ENCODE measurements at regions not wholly inside any gene's neighbourhood (a gene's known extent, or its start where the extent isn't known, plus 50 kb on each side); places are given as distances from the start of the nearest gene placed in this dataset.

DNA sequence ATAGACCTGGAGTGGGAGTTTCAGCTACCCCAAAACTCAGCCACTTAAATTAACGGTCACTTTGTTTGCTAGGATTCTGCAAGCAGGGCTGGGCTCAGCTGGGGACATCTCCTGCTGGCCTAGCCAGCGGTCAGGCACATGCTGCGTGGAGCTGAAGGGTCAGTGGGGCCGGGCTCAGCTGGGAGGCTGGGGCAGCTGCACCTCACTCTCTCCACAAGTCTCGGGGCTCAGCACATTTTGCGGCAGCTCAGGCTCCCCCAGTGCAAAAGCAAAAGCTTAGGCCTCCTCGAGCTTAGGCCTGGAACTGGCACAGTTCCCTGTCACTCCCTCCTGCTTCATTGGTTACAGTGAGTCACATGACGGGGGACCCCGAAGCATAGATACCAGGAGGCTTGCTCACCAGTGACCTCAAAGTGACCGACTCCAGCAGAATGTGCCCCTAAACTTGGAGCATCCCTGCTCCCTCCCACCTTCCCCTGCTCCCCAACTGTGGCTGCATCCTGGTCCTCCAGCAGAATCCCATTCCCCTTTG lies 80.6 kb upstream of the CST7 start:
- no TSS peak for BruUV-seq (replicated peaks)
- no peak overlapping the region for H3K27ac ChIP-seq (ENCODE audit: low read length)

GRCh38 chr20:24868959-24869358 lies 80.1 kb upstream of the CST7 start:
- intact Hi-C loops (cut with micrococcal nuclease; ENCODE audit: unreplicated experiment) (no loop called here), in situ Hi-C loops (cut with HindIII; ENCODE audit: low pct_unique_long_range_greater_than_20kb, low sequenced_read_pairs) (no loop called here)
- DNase-seq (ENCODE audit: low read depth, low spot score): no peak
- ChIA-PET CTCF (no interaction called here), POLR2A (no interaction called here)
- no peaks in the 10 kb centered on the region for H3K27me3 ChIP-seq (ENCODE audit: control insufficient read depth, insufficient read depth, low read length)
- no TSS peak for BruUV-seq (replicated peaks)
- TF ChIP-seq TCF7L2 (IDR thresholded peaks at IDR 0.05; ENCODE audit: low read depth, low read length) (no peak), SIN3A (IDR thresholded peaks at IDR 0.05; ENCODE audit: borderline replicate concordance, insufficient read depth, low read depth, low read length) (no peak), POLR2AphosphoS5 (IDR thresholded peaks at IDR 0.05; ENCODE audit: low read depth, low read length) (no peak), REST (IDR thresholded peaks at IDR 0.05; ENCODE audit: insufficient read depth in 1 of 2, low read depth in 2 of 2, low read length in 1 of 2) (no peak)
- TF ChIP-seq, protein P1, sequence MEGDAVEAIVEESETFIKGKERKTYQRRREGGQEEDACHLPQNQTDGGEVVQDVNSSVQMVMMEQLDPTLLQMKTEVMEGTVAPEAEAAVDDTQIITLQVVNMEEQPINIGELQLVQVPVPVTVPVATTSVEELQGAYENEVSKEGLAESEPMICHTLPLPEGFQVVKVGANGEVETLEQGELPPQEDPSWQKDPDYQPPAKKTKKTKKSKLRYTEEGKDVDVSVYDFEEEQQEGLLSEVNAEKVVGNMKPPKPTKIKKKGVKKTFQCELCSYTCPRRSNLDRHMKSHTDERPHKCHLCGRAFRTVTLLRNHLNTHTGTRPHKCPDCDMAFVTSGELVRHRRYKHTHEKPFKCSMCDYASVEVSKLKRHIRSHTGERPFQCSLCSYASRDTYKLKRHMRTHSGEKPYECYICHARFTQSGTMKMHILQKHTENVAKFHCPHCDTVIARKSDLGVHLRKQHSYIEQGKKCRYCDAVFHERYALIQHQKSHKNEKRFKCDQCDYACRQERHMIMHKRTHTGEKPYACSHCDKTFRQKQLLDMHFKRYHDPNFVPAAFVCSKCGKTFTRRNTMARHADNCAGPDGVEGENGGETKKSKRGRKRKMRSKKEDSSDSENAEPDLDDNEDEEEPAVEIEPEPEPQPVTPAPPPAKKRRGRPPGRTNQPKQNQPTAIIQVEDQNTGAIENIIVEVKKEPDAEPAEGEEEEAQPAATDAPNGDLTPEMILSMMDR (IDR thresholded peaks at IDR 0.05): no peak
- H3K9me3 ChIP-seq (ENCODE audit: control insufficient read depth, insufficient read depth, low read depth, low read length): no peaks in the 10 kb centered on the region
- H3K4me3 ChIP-seq (ENCODE audit: low read depth in 2 of 2, low read length in 2 of 2): no peak overlapping the region
- no peaks in the 10 kb centered on the region for H3K4me1 ChIP-seq (ENCODE audit: control insufficient read depth, insufficient read depth, low read length)
- no peak overlapping the region for H3K27ac ChIP-seq (ENCODE audit: low read length)
- no peaks in the 10 kb centered on the region for H3K36me3 ChIP-seq (ENCODE audit: control insufficient read depth, insufficient read depth, low read length)
- no peak for ATAC-seq

More for the DNA sequence above, 80.6 kb upstream of the CST7 start:
- TF ChIP-seq REST (IDR thresholded peaks at IDR 0.05; ENCODE audit: insufficient read depth in 1 of 2, low read depth in 2 of 2, low read length in 1 of 2) (no peak), SIN3A (IDR thresholded peaks at IDR 0.05; ENCODE audit: borderline replicate concordance, insufficient read depth, low read depth, low read length) (no peak), TCF7L2 (IDR thresholded peaks at IDR 0.05; ENCODE audit: low read depth, low read length) (no peak), POLR2AphosphoS5 (IDR thresholded peaks at IDR 0.05; ENCODE audit: low read depth, low read length) (no peak)
- TF ChIP-seq, protein P1 (IDR thresholded peaks at IDR 0.05): no peak
- Histone ChIP-seq H3K4me1 (ENCODE audit: control insufficient read depth, insufficient read depth, low read length) (no peaks in the 10 kb centered on the region), H3K27me3 (ENCODE audit: control insufficient read depth, insufficient read depth, low read length) (no peaks in the 10 kb centered on the region), H3K9me3 (ENCODE audit: control insufficient read depth, insufficient read depth, low read depth, low read length) (no peaks in the 10 kb centered on the region), H3K4me3 (ENCODE audit: low read depth in 2 of 2, low read length in 2 of 2) (no peak overlapping the region), H3K36me3 (ENCODE audit: control insufficient read depth, insufficient read depth, low read length) (no peaks in the 10 kb centered on the region)
- ChIA-PET POLR2A (no interaction called here), CTCF (no interaction called here)
- DNase-seq (ENCODE audit: low read depth, low spot score) (no peak), ATAC-seq (no peak)
- in situ Hi-C loops (cut with HindIII; ENCODE audit: low pct_unique_long_range_greater_than_20kb, low sequenced_read_pairs): no loop called here
- intact Hi-C loops (cut with micrococcal nuclease; ENCODE audit: unreplicated experiment): no loop called here
